ENCODE measurements at regions not wholly inside any gene's neighbourhood (a gene's known extent, or its start where the extent isn't known, plus 50 kb on each side); places are given as distances from the start of the nearest gene placed in this dataset.

DNA sequence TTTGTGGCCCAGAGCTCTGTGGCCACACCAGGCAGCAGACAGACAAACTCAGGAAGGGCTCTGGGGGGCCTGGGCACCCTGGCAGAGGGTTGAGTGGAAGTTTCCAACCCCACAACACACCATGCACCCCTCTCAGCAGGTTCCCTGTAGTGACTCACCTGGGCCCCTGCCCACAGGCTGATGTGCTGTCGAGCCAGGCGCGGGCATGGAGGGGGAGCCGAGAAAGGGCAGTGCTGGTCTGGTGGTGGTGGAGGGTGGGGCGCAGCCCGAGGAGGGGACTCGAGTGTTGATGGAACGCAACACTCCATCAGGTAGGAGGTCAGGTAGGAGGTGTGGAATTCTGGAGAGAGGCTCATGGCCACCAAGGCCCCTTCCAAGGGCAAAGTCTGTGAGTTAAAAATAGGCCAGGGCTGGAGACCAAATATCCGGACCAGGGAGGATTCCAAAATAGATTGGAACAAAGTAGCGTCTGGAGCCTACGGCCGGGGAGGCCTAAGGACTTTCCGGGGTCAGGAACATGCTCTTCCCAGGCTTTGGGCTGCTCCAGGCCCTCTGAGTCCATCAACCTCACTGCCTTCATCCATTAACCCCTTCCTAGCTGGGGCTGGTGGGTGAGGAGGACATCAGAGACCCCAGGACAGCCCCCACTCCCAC is 191.5 kb upstream of the AJAP1 start:
- TF ChIP-seq, protein P1, sequence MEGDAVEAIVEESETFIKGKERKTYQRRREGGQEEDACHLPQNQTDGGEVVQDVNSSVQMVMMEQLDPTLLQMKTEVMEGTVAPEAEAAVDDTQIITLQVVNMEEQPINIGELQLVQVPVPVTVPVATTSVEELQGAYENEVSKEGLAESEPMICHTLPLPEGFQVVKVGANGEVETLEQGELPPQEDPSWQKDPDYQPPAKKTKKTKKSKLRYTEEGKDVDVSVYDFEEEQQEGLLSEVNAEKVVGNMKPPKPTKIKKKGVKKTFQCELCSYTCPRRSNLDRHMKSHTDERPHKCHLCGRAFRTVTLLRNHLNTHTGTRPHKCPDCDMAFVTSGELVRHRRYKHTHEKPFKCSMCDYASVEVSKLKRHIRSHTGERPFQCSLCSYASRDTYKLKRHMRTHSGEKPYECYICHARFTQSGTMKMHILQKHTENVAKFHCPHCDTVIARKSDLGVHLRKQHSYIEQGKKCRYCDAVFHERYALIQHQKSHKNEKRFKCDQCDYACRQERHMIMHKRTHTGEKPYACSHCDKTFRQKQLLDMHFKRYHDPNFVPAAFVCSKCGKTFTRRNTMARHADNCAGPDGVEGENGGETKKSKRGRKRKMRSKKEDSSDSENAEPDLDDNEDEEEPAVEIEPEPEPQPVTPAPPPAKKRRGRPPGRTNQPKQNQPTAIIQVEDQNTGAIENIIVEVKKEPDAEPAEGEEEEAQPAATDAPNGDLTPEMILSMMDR (IDR thresholded peaks at IDR 0.05; ENCODE audit: low read depth, low read length), result no peak
- no peak for TF ChIP-seq EZH2phosphoT487 (IDR thresholded peaks at IDR 0.05; ENCODE audit: low read depth)
